GM19463 (cell line): ENCODE measurements at regions not wholly inside any gene's neighbourhood (a gene's known extent, or its start where the extent isn't known, plus 50 kb on each side); places are given as distances from the start of the nearest gene placed in this dataset.
"Not testable (repeated sequence)": the region's sequence is repeated elsewhere in the genome, so short reads cannot be mapped to it uniquely, and the experiment has no call there.

Experiments used
- ATAC-seq: cut with Tn5 transposase; IDR thresholded peaks from one replicate; pipeline ENCODE4 v1.9.1; 2021; ENCODE audit warnings: mild to moderate bottlenecking, moderate library complexity; ENCODE audit not compliant: unreplicated experiment

GRCh38 chr10:38209332-38209731 lies 115.2 kb downstream of the ZNF37A start:
- no peak for ATAC-seq

GRCh38 chr10:38209748-38210147 lies 115.6 kb downstream of the ZNF37A start:
- not testable (repeated sequence) for ATAC-seq

GRCh38 chr10:38212460-38212859 lies 118.3 kb downstream of the ZNF37A start:
- ATAC-seq = no peak

GRCh38 chr10:38226385-38226784 lies 132.2 kb downstream of the ZNF37A start:
- ATAC-seq = no peak

- no peak for ATAC-seq
Observed at GRCh38 chr10:38228394-38228793, 134.3 kb downstream of the ZNF37A start.

GRCh38 chr10:38238479-38238878 lies 144.3 kb downstream of the ZNF37A start:
- not testable (repeated sequence) for ATAC-seq

GRCh38 chr10:38242061-38242649 lies 148.0 kb downstream of the ZNF37A start:
- not testable (repeated sequence) for ATAC-seq

GRCh38 chr10:38248113-38248512 lies 154.0 kb downstream of the ZNF37A start:
- not testable (repeated sequence) for ATAC-seq

- not testable (repeated sequence) for ATAC-seq
Observed at GRCh38 chr10:38252551-38252950, 158.4 kb downstream of the ZNF37A start.

GRCh38 chr10:38267555-38267954 lies 173.4 kb downstream of the ZNF37A start:
- ATAC-seq = not testable (repeated sequence)

GRCh38 chr10:38271031-38271430 lies 176.9 kb downstream of the ZNF37A start:
- not testable (repeated sequence) for ATAC-seq

- ATAC-seq = not testable (repeated sequence)
Observed at GRCh38 chr10:38274879-38275278, 180.7 kb downstream of the ZNF37A start.

GRCh38 chr10:38292560-38292959 lies 198.4 kb downstream of the ZNF37A start:
- not testable (repeated sequence) for ATAC-seq

GRCh38 chr10:38310111-38310510 lies 216.0 kb downstream of the ZNF37A start:
- not testable (repeated sequence) for ATAC-seq

- not testable (repeated sequence) for ATAC-seq
Observed at GRCh38 chr10:38315090-38315805, 221.1 kb downstream of the ZNF37A start.

- ATAC-seq = not testable (repeated sequence)
Observed at GRCh38 chr10:38321393-38321792, 227.3 kb downstream of the ZNF37A start.

- ATAC-seq = not testable (repeated sequence)
Observed at GRCh38 chr10:38330306-38330705, 236.2 kb downstream of the ZNF37A start.

- ATAC-seq = not testable (repeated sequence)
Observed at GRCh38 chr10:38331106-38331505, 237.0 kb downstream of the ZNF37A start.

- not testable (repeated sequence) for ATAC-seq
Observed at GRCh38 chr10:38333699-38334098, 239.6 kb downstream of the ZNF37A start.

GRCh38 chr10:38350645-38351044 lies 256.5 kb downstream of the ZNF37A start:
- ATAC-seq = not testable (repeated sequence)

GRCh38 chr10:38354410-38354809 lies 260.3 kb downstream of the ZNF37A start:
- not testable (repeated sequence) for ATAC-seq

GRCh38 chr10:38355911-38356526 lies 261.9 kb downstream of the ZNF37A start:
- ATAC-seq = peak; percentile 98
